Spleen (tissue), 11 donors: ENCODE measurements at regions not wholly inside any gene's neighbourhood (a gene's known extent, or its start where the extent isn't known, plus 50 kb on each side); places are given as distances from the start of the nearest gene placed in this dataset.

Source experiments
- DNase-seq: peaks from one replicate; pipeline ENCODE4 v3.0.0-alpha.2; 2020
- H3K27ac ChIP-seq, 8 donors: fragments of 200-600 bp; sonication (generic) in 7 of 8; 1 replicate in 4 of 8; 2 replicates in 4 of 8; pipeline versions ENCODE4 v1.5.0 to v1.8.0; 2016 to 2021; ENCODE audit warnings: inconsistent platforms in 4 of 8, mild to moderate bottlenecking in 4 of 8, moderate library complexity in 1 of 8
- H3K27me3 ChIP-seq, 7 donors: fragments of 200-600 bp; sonication (generic) in 6 of 7; replicated peaks in 1 of 7; 1 replicate in 4 of 7; 2 replicates in 3 of 7; pipeline versions ENCODE4 v1.5.0 to v1.8.0; 2016 to 2021; ENCODE audit warnings: inconsistent platforms in 3 of 7, mild to moderate bottlenecking in 1 of 7
- H3K36me3 ChIP-seq, 6 donors: fragments of 200-600 bp; sonication (generic) in 5 of 6; 1 replicate in 4 of 6; 2 replicates in 2 of 6; pipeline versions ENCODE4 v1.5.0 to v1.8.0; 2016 to 2021; ENCODE audit warnings: inconsistent platforms in 2 of 6
- H3K4me1 ChIP-seq, 6 donors: fragments of 200-600 bp; sonication (generic) in 5 of 6; 1 replicate in 3 of 6; 2 replicates in 3 of 6; pipeline versions ENCODE4 v1.5.0 to v1.8.0; 2016 to 2021; ENCODE audit warnings: inconsistent platforms in 3 of 6
- H3K4me3 ChIP-seq, 8 donors: fragments of 200-600 bp; sonication (generic) in 7 of 8; 1 replicate in 4 of 8; 2 replicates in 4 of 8; pipeline versions ENCODE4 v1.5.0 to v1.8.0; 2016 to 2021; ENCODE audit warnings: inconsistent platforms in 4 of 8, mild to moderate bottlenecking in 4 of 8, moderate library complexity in 2 of 8
- H3K9me3 ChIP-seq, 8 donors: fragments of 200-600 bp; sonication (generic) in 7 of 8; 1 replicate in 4 of 8; 2 replicates in 4 of 8; pipeline versions ENCODE4 v1.5.0 to v1.8.0; 2016 to 2021; ENCODE audit warnings: inconsistent platforms in 4 of 8
- POLR2A ChIP-seq, 3 donors: fragments of 450-650 bp; IDR thresholded peaks; one replicate each; pipeline ENCODE4 v1.5.1; 2017; ENCODE audit warnings: antibody characterized with exemption in 3 of 3, mild to moderate bottlenecking in 1 of 3
- POLR2AphosphoS5 ChIP-seq, 3 donors: sonication (generic); formaldehyde crosslinking; IDR thresholded peaks; one replicate each; pipeline ENCODE4 v1.5.1; 2017; ENCODE audit warnings: antibody characterized with exemption in 3 of 3
- WGBS, 5 donors: extraction: QIAGEN DNeasy Blood & Tissue Kit in 3 of 5; methylation state at CpG; one replicate each; pipeline versions ENCODE4 v1.1.5 to v1.1.7; 2013 to 2018; 5-methylcytosine and 5-hydroxymethylcytosine counted together
- intact Hi-C: fragments of 100-400 bp; cut with DNase I; formaldehyde crosslinking; loops from one replicate; pipeline ENCODE4 v1.15.0; 2023; ENCODE audit warnings: low total_unique reads
- TF ChIP-seq, protein P1 (sequence below), 11 experiments: fragments of 200-600 bp in 7 of 11; fragments of 450-650 bp in 4 of 11; sonication (generic) in 4 of 11; IDR thresholded peaks in 8 of 11; conservative IDR thresholded peaks in 3 of 11; 1 replicate in 7 of 11; 2 replicates in 4 of 11; pipeline versions ENCODE4 v1.4.0 to v1.8.0; 2016 to 2021; ENCODE audit warnings: antibody characterized with exemption in 11 of 11, inconsistent platforms in 4 of 11, mild to moderate bottlenecking in 1 of 11
- donor health status: healthy with polysubstance abuse.
- donor health status: DM: no; HTN: no; CAD: no; lungs with moderate emphysema.
- donor health status: DM: no; HTN: no; CAD: no.
- donor health status: Bipolar disorder and iron deficiency.
- donor health status: healthy.
- donor health status: DM: no; HTN: no; CAD: no.
- donor health status: DM: yes; HTN: yes; CAD: no.

DNA sequence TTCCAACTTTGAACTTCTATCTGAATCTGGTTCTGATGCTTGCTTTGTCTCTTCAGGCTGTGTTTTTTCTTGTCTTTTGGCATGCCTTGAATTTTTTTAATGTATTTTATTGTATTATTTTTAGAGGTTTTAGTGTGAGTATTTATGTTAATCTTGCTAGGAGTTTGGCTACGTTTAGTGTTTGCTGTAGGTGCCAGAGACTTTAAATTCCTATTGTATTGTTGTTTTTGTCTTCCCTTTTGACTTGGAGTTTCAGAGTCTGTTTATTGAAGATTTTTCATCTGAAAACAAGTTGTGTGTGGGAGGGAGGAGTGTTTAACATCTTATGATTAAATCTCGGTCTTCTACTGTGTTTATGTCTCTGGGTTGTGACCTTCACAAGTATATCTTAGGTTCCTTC is 956.8 kb downstream of the TLE1 start:
- H3K4me1 ChIP-seq, result no peaks in the 10 kb centered on the region
- no peak overlapping the region for H3K4me3 ChIP-seq
- no peaks in the 10 kb centered on the region for H3K36me3 ChIP-seq
- DNase-seq, result no peak
- no peak overlapping the region for H3K27ac ChIP-seq
- peaks cover 0 to 39% (median 17%) of the 10 kb centered on the region in 8 donors for H3K9me3 ChIP-seq
- 58 to 86% (median 68%) methylated on average over 2 of the region's 2 CpGs for WGBS, 5 donors
- intact Hi-C loops, result no loop called here
- TF ChIP-seq, protein P1, sequence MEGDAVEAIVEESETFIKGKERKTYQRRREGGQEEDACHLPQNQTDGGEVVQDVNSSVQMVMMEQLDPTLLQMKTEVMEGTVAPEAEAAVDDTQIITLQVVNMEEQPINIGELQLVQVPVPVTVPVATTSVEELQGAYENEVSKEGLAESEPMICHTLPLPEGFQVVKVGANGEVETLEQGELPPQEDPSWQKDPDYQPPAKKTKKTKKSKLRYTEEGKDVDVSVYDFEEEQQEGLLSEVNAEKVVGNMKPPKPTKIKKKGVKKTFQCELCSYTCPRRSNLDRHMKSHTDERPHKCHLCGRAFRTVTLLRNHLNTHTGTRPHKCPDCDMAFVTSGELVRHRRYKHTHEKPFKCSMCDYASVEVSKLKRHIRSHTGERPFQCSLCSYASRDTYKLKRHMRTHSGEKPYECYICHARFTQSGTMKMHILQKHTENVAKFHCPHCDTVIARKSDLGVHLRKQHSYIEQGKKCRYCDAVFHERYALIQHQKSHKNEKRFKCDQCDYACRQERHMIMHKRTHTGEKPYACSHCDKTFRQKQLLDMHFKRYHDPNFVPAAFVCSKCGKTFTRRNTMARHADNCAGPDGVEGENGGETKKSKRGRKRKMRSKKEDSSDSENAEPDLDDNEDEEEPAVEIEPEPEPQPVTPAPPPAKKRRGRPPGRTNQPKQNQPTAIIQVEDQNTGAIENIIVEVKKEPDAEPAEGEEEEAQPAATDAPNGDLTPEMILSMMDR (IDR thresholded peaks at IDR 0.05 in 8 of 11, conservative IDR thresholded peaks at IDR 0.05 in 3 of 11), result no peak
- no peak for TF ChIP-seq POLR2AphosphoS5 (IDR thresholded peaks at IDR 0.05)
- TF ChIP-seq POLR2A (IDR thresholded peaks at IDR 0.05), result no peak
- no peaks in the 10 kb centered on the region for H3K27me3 ChIP-seq

DNA sequence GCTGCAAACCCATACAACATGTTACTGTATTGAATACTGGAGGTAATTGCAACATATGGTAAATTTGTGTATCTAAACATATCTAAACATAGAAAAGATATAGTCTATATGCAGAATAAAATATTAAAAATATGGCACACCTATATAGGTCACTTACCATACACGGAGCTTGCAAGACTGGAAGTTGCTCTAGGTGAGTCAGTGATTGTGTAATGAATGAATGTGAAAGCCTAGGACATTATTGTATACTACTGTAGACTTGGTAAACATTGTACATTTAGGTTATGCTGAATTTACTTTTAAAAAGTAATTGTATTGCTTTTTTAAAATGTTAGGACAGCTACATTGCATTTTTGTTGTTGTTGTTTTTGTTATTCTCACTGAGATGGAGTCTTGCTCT is 968.8 kb downstream of the TLE1 start:
- TF ChIP-seq, protein P1 (IDR thresholded peaks at IDR 0.05 in 8 of 11, conservative IDR thresholded peaks at IDR 0.05 in 3 of 11), result no peak
- no peak for TF ChIP-seq POLR2A (IDR thresholded peaks at IDR 0.05)
- no peak for TF ChIP-seq POLR2AphosphoS5 (IDR thresholded peaks at IDR 0.05)
- intact Hi-C loops, result no loop called here

DNA sequence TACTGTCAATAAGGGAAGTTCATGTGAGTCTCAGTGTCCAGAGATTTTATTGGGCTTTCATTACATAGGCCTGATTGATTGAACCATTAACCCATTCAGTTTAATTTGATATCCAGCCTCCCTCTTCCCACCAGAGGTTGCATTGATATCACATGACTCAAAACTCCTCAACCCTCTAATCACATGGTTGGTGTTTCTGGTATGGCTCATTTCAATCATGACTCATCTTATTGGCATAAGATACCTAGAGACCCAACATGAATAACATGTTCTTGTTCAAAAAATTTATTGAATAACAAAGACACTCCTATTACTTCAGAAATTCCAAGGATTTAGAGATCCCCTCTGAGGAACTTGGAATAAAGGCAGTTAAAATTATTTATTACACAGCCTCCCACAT is 982.2 kb downstream of the TLE1 start:
- no peaks in the 10 kb centered on the region for H3K36me3 ChIP-seq
- TF ChIP-seq POLR2A (IDR thresholded peaks at IDR 0.05), result no peak
- no peak for TF ChIP-seq POLR2AphosphoS5 (IDR thresholded peaks at IDR 0.05)
- TF ChIP-seq, protein P1 (IDR thresholded peaks at IDR 0.05 in 8 of 11, conservative IDR thresholded peaks at IDR 0.05 in 3 of 11), result no peak
- peaks cover 0 to 42% (median 24%) of the 10 kb centered on the region in 8 donors for H3K9me3 ChIP-seq
- H3K4me1 ChIP-seq, result no peaks in the 10 kb centered on the region
- H3K27ac ChIP-seq, result no peak overlapping the region
- H3K4me3 ChIP-seq, result no peak overlapping the region
- no peak for DNase-seq
- H3K27me3 ChIP-seq, result no peaks in the 10 kb centered on the region
- intact Hi-C loops, result no loop called here

More for the DNA sequence above, 968.8 kb downstream of the TLE1 start:
- Histone ChIP-seq H3K4me3 (no peak overlapping the region), H3K27me3 (no peaks in the 10 kb centered on the region), H3K9me3 (peaks cover 0 to 35% (median 27%) of the 10 kb centered on the region in 8 donors), H3K36me3 (no peaks in the 10 kb centered on the region), H3K4me1 (no peaks in the 10 kb centered on the region), H3K27ac (no peak overlapping the region)
- WGBS, 5 donors, result 66 to 92% (median 85%) methylated on average over 1 of the region's 1 CpG
- DNase-seq, result no peak

GRCh38 chr9:80701061-80701460 is 988.3 kb downstream of the TLE1 start:
- no peak for TF ChIP-seq POLR2AphosphoS5 (IDR thresholded peaks at IDR 0.05)
- no peak for TF ChIP-seq POLR2A (IDR thresholded peaks at IDR 0.05)
- TF ChIP-seq, protein P1 (IDR thresholded peaks at IDR 0.05 in 8 of 11, conservative IDR thresholded peaks at IDR 0.05 in 3 of 11), result no peak
- Histone ChIP-seq H3K27ac (no peak overlapping the region), H3K4me3 (no peak overlapping the region), H3K36me3 (no peaks in the 10 kb centered on the region), H3K4me1 (no peaks in the 10 kb centered on the region), H3K9me3 (peaks cover 0 to 6% (median under 1%) of the 10 kb centered on the region in 8 donors), H3K27me3 (no peaks in the 10 kb centered on the region)
- no peak for DNase-seq
- intact Hi-C loops, result no loop called here
